ENCODE measurements at regions not wholly inside any gene's neighbourhood (a gene's known extent, or its start where the extent isn't known, plus 50 kb on each side); places are given as distances from the start of the nearest gene placed in this dataset.
A peak's percentile ranks its signal among the peaks of the same experiment; 100 is the strongest.

DNA sequence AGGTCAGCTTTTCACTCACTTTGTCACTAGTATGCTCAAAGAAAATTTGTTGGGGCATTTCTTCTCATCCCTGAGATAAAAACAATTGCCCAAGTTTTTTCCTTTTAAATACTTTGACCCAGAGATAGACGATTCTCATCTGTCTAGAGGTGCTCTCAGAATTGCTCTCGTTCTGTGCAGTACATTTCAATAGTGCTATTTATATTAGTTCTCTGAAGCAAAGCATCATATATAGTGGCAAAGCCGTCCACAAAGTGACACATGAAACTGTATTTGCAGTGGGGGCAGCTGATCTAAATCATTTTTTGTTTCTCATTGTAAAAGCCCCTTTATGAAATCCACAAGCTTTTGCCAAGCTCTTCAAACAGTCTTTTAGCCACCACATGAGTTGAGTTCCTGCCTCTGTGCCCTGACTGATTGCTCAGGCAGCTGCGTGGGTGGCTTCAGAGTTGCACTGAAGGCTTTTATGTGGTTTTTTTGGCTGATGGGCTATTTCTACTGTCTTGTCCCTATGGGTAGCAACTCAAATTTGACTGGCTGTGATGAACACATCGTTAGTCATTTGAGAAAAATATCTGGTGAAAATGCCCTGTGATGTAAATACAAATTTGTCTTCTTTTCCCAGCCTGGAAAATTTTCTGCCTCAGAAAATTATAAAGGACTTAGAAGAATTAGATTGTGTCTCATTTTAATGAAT lies 119.1 kb upstream of the OTUD4 start:
- intact Hi-C loops (cut with DNase I; ENCODE audit: low total_unique reads), result no loop called here
- no peak for TF ChIP-seq EP300 (IDR thresholded peaks at IDR 0.05)
- TF ChIP-seq POLR2A (IDR thresholded peaks at IDR 0.05), result no peak
- TF ChIP-seq POLR2AphosphoS5 (IDR thresholded peaks at IDR 0.05), result no peak
- TF ChIP-seq, protein P1, sequence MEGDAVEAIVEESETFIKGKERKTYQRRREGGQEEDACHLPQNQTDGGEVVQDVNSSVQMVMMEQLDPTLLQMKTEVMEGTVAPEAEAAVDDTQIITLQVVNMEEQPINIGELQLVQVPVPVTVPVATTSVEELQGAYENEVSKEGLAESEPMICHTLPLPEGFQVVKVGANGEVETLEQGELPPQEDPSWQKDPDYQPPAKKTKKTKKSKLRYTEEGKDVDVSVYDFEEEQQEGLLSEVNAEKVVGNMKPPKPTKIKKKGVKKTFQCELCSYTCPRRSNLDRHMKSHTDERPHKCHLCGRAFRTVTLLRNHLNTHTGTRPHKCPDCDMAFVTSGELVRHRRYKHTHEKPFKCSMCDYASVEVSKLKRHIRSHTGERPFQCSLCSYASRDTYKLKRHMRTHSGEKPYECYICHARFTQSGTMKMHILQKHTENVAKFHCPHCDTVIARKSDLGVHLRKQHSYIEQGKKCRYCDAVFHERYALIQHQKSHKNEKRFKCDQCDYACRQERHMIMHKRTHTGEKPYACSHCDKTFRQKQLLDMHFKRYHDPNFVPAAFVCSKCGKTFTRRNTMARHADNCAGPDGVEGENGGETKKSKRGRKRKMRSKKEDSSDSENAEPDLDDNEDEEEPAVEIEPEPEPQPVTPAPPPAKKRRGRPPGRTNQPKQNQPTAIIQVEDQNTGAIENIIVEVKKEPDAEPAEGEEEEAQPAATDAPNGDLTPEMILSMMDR (IDR thresholded peaks at IDR 0.05), result no peak

DNA sequence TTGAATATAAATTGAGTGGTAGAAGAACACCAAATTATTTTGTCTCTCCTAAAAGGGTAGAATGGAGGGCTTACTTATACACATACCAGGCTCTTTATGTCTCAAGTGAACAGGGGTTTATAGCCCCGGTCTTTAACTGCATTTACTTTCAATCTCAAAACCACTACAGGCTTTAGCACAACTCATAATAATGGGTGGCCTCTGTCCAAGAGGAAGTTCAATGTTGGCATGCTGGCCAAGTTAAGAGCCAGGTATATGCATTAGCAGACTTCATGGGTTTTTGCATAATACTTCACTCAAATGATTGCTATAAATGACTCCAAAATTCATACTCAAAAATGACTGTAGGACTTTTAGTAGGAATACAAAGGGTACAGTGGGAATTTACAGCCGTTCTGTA lies 118.5 kb upstream of the OTUD4 start:
- Histone ChIP-seq H3K36me3 (no peaks in the 10 kb centered on the region), H3K4me3 (no peak overlapping the region), H3K9me3 (no peaks in the 10 kb centered on the region), H3K27ac (no peak overlapping the region), H3K4me1 (peaks cover 0 to 5% (median 0%) of the 10 kb centered on the region in 4 donors), H3K27me3 (no peaks in the 10 kb centered on the region)
- peak in 1 of 2 donors; percentile 55 for DNase-seq
- 28 to 41% (median 30%) methylated on average over 2 of the region's 2 CpGs for WGBS, 5 donors
- no peak for TF ChIP-seq POLR2AphosphoS5 (IDR thresholded peaks at IDR 0.05)
- no peak for TF ChIP-seq POLR2A (IDR thresholded peaks at IDR 0.05)
- TF ChIP-seq, protein P1 (IDR thresholded peaks at IDR 0.05), result no peak
- TF ChIP-seq EP300 (IDR thresholded peaks at IDR 0.05), result no peak
- intact Hi-C loops (cut with DNase I; ENCODE audit: low total_unique reads), result no loop called here

More for the DNA sequence above, 119.1 kb upstream of the OTUD4 start:
- no peaks in the 10 kb centered on the region for H3K27me3 ChIP-seq
- no peak overlapping the region for H3K27ac ChIP-seq
- peaks cover 0 to 5% (median 0%) of the 10 kb centered on the region in 4 donors for H3K4me1 ChIP-seq
- peak in 1 of 2 donors; percentile 42 for DNase-seq
- WGBS, 5 donors, result 63 to 82% (median 77%) methylated on average over 5 of the region's 5 CpGs
- H3K36me3 ChIP-seq, result no peaks in the 10 kb centered on the region
- no peaks in the 10 kb centered on the region for H3K9me3 ChIP-seq
- no peak overlapping the region for H3K4me3 ChIP-seq

DNA sequence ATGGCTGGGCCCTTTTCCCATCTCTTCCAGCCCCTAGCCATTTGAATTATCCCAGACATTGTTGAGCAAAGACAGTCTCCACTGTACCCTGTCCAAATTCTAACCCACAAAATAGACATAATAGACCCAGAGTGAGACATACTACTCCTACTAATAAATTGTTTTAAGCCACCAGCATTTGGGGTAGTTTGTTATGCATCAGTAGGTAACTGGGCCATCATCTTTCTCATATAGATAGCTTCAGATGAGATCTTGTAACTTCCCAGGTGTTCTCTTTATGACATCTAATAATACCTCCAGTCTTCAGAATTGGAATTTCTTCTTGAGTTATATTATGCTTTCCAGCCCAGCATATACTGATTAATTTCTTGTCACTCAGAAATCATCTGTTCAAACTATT lies 117.2 kb upstream of the OTUD4 start:
- TF ChIP-seq, protein P1 (IDR thresholded peaks at IDR 0.05), result no peak
- no peak for TF ChIP-seq POLR2A (IDR thresholded peaks at IDR 0.05)
- no peak for TF ChIP-seq EP300 (IDR thresholded peaks at IDR 0.05)
- no peak for TF ChIP-seq POLR2AphosphoS5 (IDR thresholded peaks at IDR 0.05)
- Histone ChIP-seq H3K27ac (no peak overlapping the region), H3K36me3 (no peaks in the 10 kb centered on the region), H3K27me3 (no peaks in the 10 kb centered on the region), H3K4me1 (peaks cover 0 to 5% (median 0%) of the 10 kb centered on the region in 4 donors), H3K4me3 (no peak overlapping the region), H3K9me3 (no peaks in the 10 kb centered on the region)
- no peak for DNase-seq
- intact Hi-C loops (cut with DNase I; ENCODE audit: low total_unique reads), result no loop called here

DNA sequence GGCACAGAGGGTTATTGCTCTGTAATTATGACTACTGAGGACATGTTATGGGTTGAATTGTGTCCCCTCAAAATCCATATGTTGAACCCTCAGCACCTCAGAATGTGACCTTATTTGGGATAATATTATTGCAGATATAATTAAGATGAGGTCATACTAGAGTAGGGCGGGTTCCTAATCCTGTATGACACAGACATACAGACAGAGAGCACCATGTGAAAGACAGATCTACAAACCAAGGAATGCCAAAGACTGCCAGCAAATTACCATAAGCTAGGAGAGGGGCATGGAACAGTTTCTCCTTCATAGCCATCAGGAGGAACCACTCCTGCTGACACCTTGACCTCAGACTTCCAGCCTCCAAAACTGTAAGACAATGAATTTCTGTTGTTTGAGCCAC lies 115.2 kb upstream of the OTUD4 start:
- WGBS, 5 donors, result 75 to 92% (median 82%) methylated on average over 1 of the region's 1 CpG
- Histone ChIP-seq H3K27ac (no peak overlapping the region), H3K9me3 (no peaks in the 10 kb centered on the region), H3K4me3 (no peak overlapping the region), H3K4me1 (peaks cover 0 to 5% (median 0%) of the 10 kb centered on the region in 4 donors), H3K36me3 (no peaks in the 10 kb centered on the region), H3K27me3 (no peaks in the 10 kb centered on the region)
- no peak for DNase-seq
- TF ChIP-seq POLR2AphosphoS5 (IDR thresholded peaks at IDR 0.05), result no peak
- no peak for TF ChIP-seq POLR2A (IDR thresholded peaks at IDR 0.05)
- TF ChIP-seq, protein P1 (IDR thresholded peaks at IDR 0.05), result no peak
- no peak for TF ChIP-seq EP300 (IDR thresholded peaks at IDR 0.05)
- intact Hi-C loops (cut with DNase I; ENCODE audit: low total_unique reads), result no loop called here

Data from stomach (tissue), 8 donors.